DND-41 (cell line): ENCODE measurements at regions not wholly inside any gene's neighbourhood (a gene's known extent, or its start where the extent isn't known, plus 50 kb on each side); places are given as distances from the start of the nearest gene placed in this dataset.

Source experiments
- CTCF ChIP-seq: IDR thresholded peaks from 2 replicates; pipeline ENCODE4 v1.5.1; 2012; ENCODE audit warnings: borderline replicate concordance, low read length, moderate library complexity, mild to moderate bottlenecking; ENCODE audit not compliant: poor library complexity, severe bottlenecking; ENCODE audit errors: extremely low read depth
- EZH2 ChIP-seq: IDR thresholded peaks from 3 replicates; pipeline ENCODE4 v1.6.1; 2012; ENCODE audit warnings: borderline replicate concordance, low read depth, mild to moderate bottlenecking, moderate library complexity, low read length, inconsistent platforms; ENCODE audit not compliant: severe bottlenecking

GRCh38 chr12:116384175-116384574, 106.7 kb upstream of the MED13L start:
- TF ChIP-seq CTCF (no peak), EZH2 (no peak)
